KMS-11 (cell line): ENCODE measurements at regions not wholly inside any gene's neighbourhood (a gene's known extent, or its start where the extent isn't known, plus 50 kb on each side); places are given as distances from the start of the nearest gene placed in this dataset.

Experiments used
- H2AFZ ChIP-seq: fragments of 200-600 bp; sonication (generic); 2 replicates; pipeline ENCODE4 v1.6.1; 2016; ENCODE audit warnings: antibody characterized with exemption, mixed run types, low read depth
- H3K27ac ChIP-seq: fragments of 200-600 bp; sonication (generic); 2 replicates; pipeline ENCODE4 v1.6.1; 2016; ENCODE audit warnings: mild to moderate bottlenecking, mixed run types
- H3K27me3 ChIP-seq: fragments of 200-600 bp; sonication (generic); 2 replicates; pipeline ENCODE4 v1.6.1; 2017; ENCODE audit warnings: mild to moderate bottlenecking, low read depth, mixed run types, moderate library complexity; ENCODE audit not compliant: insufficient read depth
- H3K36me3 ChIP-seq: fragments of 200-600 bp; sonication (generic); 2 replicates; pipeline ENCODE4 v1.6.1; 2017; ENCODE audit warnings: mild to moderate bottlenecking, mixed run types; ENCODE audit not compliant: insufficient read depth
- H3K4me1 ChIP-seq: fragments of 200-600 bp; sonication (generic); 2 replicates; pipeline ENCODE4 v1.6.1; 2016; ENCODE audit warnings: mild to moderate bottlenecking, low read depth, mixed run types; ENCODE audit not compliant: poor library complexity, severe bottlenecking
- H3K4me2 ChIP-seq: fragments of 200-600 bp; sonication (generic); 2 replicates; pipeline ENCODE4 v1.7.0; 2016; ENCODE audit warnings: mild to moderate bottlenecking, mixed run types
- H3K4me3 ChIP-seq: fragments of 200-600 bp; sonication (generic); IDR thresholded peaks from 2 replicates; pipeline ENCODE4 v1.6.1; 2017; ENCODE audit warnings: low read depth, low read length, mixed read lengths; ENCODE audit not compliant: insufficient read depth
- H3K79me2 ChIP-seq: fragments of 200-600 bp; sonication (generic); 2 replicates; pipeline ENCODE4 v1.6.1; 2016; ENCODE audit warnings: low read depth, mixed run types; ENCODE audit not compliant: insufficient read depth
- H3K9ac ChIP-seq: fragments of 200-600 bp; sonication (generic); 2 replicates; pipeline ENCODE4 v1.6.1; 2016; ENCODE audit warnings: mild to moderate bottlenecking, mixed run types
- H4K20me1 ChIP-seq: fragments of 200-600 bp; sonication (generic); 2 replicates; pipeline ENCODE4 v1.6.1; 2016; ENCODE audit warnings: mild to moderate bottlenecking, mixed run types; ENCODE audit not compliant: insufficient read depth
- CTCF ChIP-seq: fragments of 200-600 bp; sonication (generic); conservative IDR thresholded peaks from 2 replicates; pipeline ENCODE4 v1.6.1; 2017; ENCODE audit warnings: low read depth, mild to moderate bottlenecking, antibody characterized with exemption, low read length, moderate library complexity, mixed read lengths

GRCh38 chr4:10203851-10204250, 87.3 kb upstream of the WDR1 start:
- H2AFZ ChIP-seq: no peak overlapping the region
- no peak overlapping the region for H3K4me2 ChIP-seq
- H3K4me1 ChIP-seq: no peaks in the 10 kb centered on the region
- no peaks in the 10 kb centered on the region for H3K27me3 ChIP-seq
- H3K4me3 ChIP-seq: no peak overlapping the region
- H3K79me2 ChIP-seq: no peaks in the 10 kb centered on the region
- no peak for TF ChIP-seq CTCF
- H3K36me3 ChIP-seq: no peaks in the 10 kb centered on the region
- no peaks in the 10 kb centered on the region for H4K20me1 ChIP-seq
- no peak overlapping the region for H3K9ac ChIP-seq
- no peak overlapping the region for H3K27ac ChIP-seq

- Histone ChIP-seq H3K36me3 (no peaks in the 10 kb centered on the region), H4K20me1 (no peaks in the 10 kb centered on the region), H2AFZ (no peak overlapping the region), H3K27ac (no peak overlapping the region), H3K9ac (no peak overlapping the region), H3K4me3 (no peak overlapping the region), H3K79me2 (no peaks in the 10 kb centered on the region), H3K4me1 (no peaks in the 10 kb centered on the region), H3K27me3 (no peaks in the 10 kb centered on the region), H3K4me2 (no peak overlapping the region)
- no peak for TF ChIP-seq CTCF
These were observed 85.0 kb upstream of the WDR1 start for GRCh38 chr4:10201381-10202223.

GRCh38 chr4:10200869-10201268, 84.3 kb upstream of the WDR1 start:
- H2AFZ ChIP-seq: no peak overlapping the region
- H3K4me2 ChIP-seq: no peak overlapping the region
- no peaks in the 10 kb centered on the region for H3K4me1 ChIP-seq
- H3K36me3 ChIP-seq: no peaks in the 10 kb centered on the region
- no peak overlapping the region for H3K27ac ChIP-seq
- no peaks in the 10 kb centered on the region for H4K20me1 ChIP-seq
- no peak overlapping the region for H3K9ac ChIP-seq
- H3K4me3 ChIP-seq: no peak overlapping the region
- no peaks in the 10 kb centered on the region for H3K79me2 ChIP-seq
- TF ChIP-seq CTCF: no peak
- no peaks in the 10 kb centered on the region for H3K27me3 ChIP-seq

GRCh38 chr4:10198365-10198764, 81.8 kb upstream of the WDR1 start:
- no peak overlapping the region for H3K4me2 ChIP-seq
- H3K27ac ChIP-seq: no peak overlapping the region
- H3K27me3 ChIP-seq: no peaks in the 10 kb centered on the region
- no peak overlapping the region for H3K4me3 ChIP-seq
- H3K79me2 ChIP-seq: no peaks in the 10 kb centered on the region
- no peak for TF ChIP-seq CTCF
- no peaks in the 10 kb centered on the region for H3K4me1 ChIP-seq
- no peak overlapping the region for H3K9ac ChIP-seq
- no peaks in the 10 kb centered on the region for H4K20me1 ChIP-seq
- H3K36me3 ChIP-seq: no peaks in the 10 kb centered on the region
- no peak overlapping the region for H2AFZ ChIP-seq
